Upper lobe of left lung (tissue), 4 donors: ENCODE measurements at regions not wholly inside any gene's neighbourhood (a gene's known extent, or its start where the extent isn't known, plus 50 kb on each side); places are given as distances from the start of the nearest gene placed in this dataset.

Source experiments
- POLR2A ChIP-seq, 4 donors: fragments of 450-650 bp; IDR thresholded peaks; one replicate each; pipeline ENCODE4 v1.5.1; 2016 to 2017; ENCODE audit warnings: antibody characterized with exemption in 4 of 4, mild to moderate bottlenecking in 2 of 4
- TF ChIP-seq, protein P1 (sequence below), 6 experiments: fragments of 450-650 bp in 4 of 6; fragments of 200-600 bp in 2 of 6; sonication (generic) in 2 of 6; IDR thresholded peaks; one replicate each; pipeline ENCODE4 v1.5.1; 2016 to 2019; ENCODE audit warnings: antibody characterized with exemption in 6 of 6

DNA sequence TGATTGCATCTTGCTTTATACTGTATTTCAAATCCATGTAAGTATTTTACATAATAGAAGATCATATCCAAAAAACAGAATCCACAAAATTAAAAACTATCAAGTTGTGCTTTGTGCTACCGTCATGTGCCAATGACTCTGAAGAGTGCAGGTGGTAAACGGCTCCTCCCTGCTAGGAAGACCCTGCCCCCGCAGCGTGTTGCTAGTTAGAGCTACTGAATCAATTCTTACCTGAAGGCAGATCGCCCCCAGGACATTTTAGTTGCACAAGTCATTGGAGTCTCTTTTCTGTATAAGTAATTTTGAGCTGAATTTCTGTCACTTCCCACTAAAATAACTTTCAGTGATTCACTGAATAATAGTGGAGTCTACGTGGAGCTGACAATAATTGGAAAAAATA, 599.5 kb upstream of the ZFP42 start:
- TF ChIP-seq, protein P1, sequence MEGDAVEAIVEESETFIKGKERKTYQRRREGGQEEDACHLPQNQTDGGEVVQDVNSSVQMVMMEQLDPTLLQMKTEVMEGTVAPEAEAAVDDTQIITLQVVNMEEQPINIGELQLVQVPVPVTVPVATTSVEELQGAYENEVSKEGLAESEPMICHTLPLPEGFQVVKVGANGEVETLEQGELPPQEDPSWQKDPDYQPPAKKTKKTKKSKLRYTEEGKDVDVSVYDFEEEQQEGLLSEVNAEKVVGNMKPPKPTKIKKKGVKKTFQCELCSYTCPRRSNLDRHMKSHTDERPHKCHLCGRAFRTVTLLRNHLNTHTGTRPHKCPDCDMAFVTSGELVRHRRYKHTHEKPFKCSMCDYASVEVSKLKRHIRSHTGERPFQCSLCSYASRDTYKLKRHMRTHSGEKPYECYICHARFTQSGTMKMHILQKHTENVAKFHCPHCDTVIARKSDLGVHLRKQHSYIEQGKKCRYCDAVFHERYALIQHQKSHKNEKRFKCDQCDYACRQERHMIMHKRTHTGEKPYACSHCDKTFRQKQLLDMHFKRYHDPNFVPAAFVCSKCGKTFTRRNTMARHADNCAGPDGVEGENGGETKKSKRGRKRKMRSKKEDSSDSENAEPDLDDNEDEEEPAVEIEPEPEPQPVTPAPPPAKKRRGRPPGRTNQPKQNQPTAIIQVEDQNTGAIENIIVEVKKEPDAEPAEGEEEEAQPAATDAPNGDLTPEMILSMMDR (IDR thresholded peaks at IDR 0.05), result no peak
- no peak for TF ChIP-seq POLR2A (IDR thresholded peaks at IDR 0.05)
